H1 (cell line): ENCODE measurements at regions not wholly inside any gene's neighbourhood (a gene's known extent, or its start where the extent isn't known, plus 50 kb on each side); places are given as distances from the start of the nearest gene placed in this dataset.

Experiments used
- CTCF ChIA-PET: fragments of 300-600 bp; sonication (Branson Sonifier 250); formaldehyde crosslinking; loops from one replicate; lab custom pipeline; 2021; ENCODE audit not compliant: partially characterized antibody; lab: Charles Lee
- POLR2A ChIA-PET: fragments of 300-600 bp; sonication (Branson Sonifier 250); formaldehyde crosslinking; loops from one replicate; lab custom pipeline; 2021; ENCODE audit warnings: inconsistent platforms; ENCODE audit not compliant: partially characterized antibody; lab: Charles Lee
- DNase-seq, 2 experiments: peaks; one replicate each; pipeline versions ENCODE4 v3.0.0 to v3.0.0-alpha.2; 2010 to 2022; ENCODE audit warnings: low spot score in 2 of 2, low read depth in 1 of 2, mixed read lengths in 1 of 2
- FAIRE-seq: peaks from 2 replicates; lab custom pipeline; 2011; peaks lifted over from hg19 to GRCh38; lab: Jason Lieb, UNC
- H2AFZ ChIP-seq: 2 replicates; pipeline ENCODE4 v1.8.1; 2012; ENCODE audit warnings: low read length, inconsistent platforms
- H2AK5ac ChIP-seq: 2 replicates; pipeline ENCODE4 v1.6.1; 2013; ENCODE audit warnings: low read depth, low read length
- H2BK120ac ChIP-seq: replicated peaks from 2 replicates; pipeline ENCODE3; 2013; ENCODE audit warnings: low read depth, low read length, inconsistent platforms
- H2BK12ac ChIP-seq: 2 replicates; pipeline ENCODE4 v1.6.1; 2013; ENCODE audit warnings: low read depth, low read length
- H2BK15ac ChIP-seq: 2 replicates; pipeline ENCODE4 v1.6.1; 2013; ENCODE audit warnings: low read length
- H2BK20ac ChIP-seq: 2 replicates; pipeline ENCODE4 v1.6.1; 2013; ENCODE audit warnings: low read length
- H2BK5ac ChIP-seq: 2 replicates; pipeline ENCODE4 v1.6.1; 2013; ENCODE audit warnings: low read depth, low read length
- H3K14ac ChIP-seq: 2 replicates; pipeline ENCODE4 v1.6.1; 2013; ENCODE audit warnings: inconsistent platforms; ENCODE audit not compliant: insufficient read length
- H3K18ac ChIP-seq: 2 replicates; pipeline ENCODE4 v1.6.1; 2013; ENCODE audit warnings: low read length; ENCODE audit errors: extremely low read depth
- H3K23ac ChIP-seq: 2 replicates; pipeline ENCODE4 v1.6.1; 2013; ENCODE audit warnings: inconsistent platforms; ENCODE audit not compliant: insufficient read length
- H3K23me2 ChIP-seq: 2 replicates; pipeline ENCODE4 v1.6.1; 2013; ENCODE audit warnings: low read depth, low read length
- H3K27ac ChIP-seq: 2 replicates; pipeline ENCODE4 v1.6.1; 2011; ENCODE audit warnings: low read depth, low read length, inconsistent platforms
- H3K27me3 ChIP-seq, 4 experiments: replicated peaks in 1 of 4; 1 replicate in 1 of 4; 2 replicates in 3 of 4; pipeline versions ENCODE4 v1.6.1 to v1.8.1; 2011 to 2013; ENCODE audit warnings: low read length in 3 of 4, mild to moderate bottlenecking in 3 of 4, inconsistent platforms in 2 of 4, mixed read lengths in 2 of 4, moderate library complexity in 1 of 4; ENCODE audit not compliant: control insufficient read depth in 3 of 4, insufficient read depth in 3 of 4; ENCODE audit errors: extremely low read depth in 1 of 4
- H3K36me3 ChIP-seq, 4 experiments: 2 replicates each; pipeline versions ENCODE4 v1.6.1 to v1.8.1; 2011 to 2013; ENCODE audit warnings: mild to moderate bottlenecking in 4 of 4, low read length in 3 of 4, moderate library complexity in 2 of 4, control low read depth in 1 of 4, inconsistent platforms in 1 of 4; ENCODE audit not compliant: insufficient read depth in 4 of 4, control insufficient read depth in 2 of 4
- H3K4ac ChIP-seq: replicated peaks from 2 replicates; pipeline ENCODE3; 2013; ENCODE audit warnings: low read length, low read depth, mixed read lengths, inconsistent platforms; ENCODE audit not compliant: insufficient read length
- H3K4me1 ChIP-seq, 4 experiments: replicated peaks in 1 of 4; 1 replicate in 1 of 4; 2 replicates in 3 of 4; pipeline versions ENCODE4 v1.6.1 to v1.8.1; 2011 to 2013; ENCODE audit warnings: low read length in 3 of 4, inconsistent platforms in 2 of 4, mixed read lengths in 1 of 4; ENCODE audit not compliant: insufficient read depth in 4 of 4, control insufficient read depth in 3 of 4
- H3K4me2 ChIP-seq, 2 experiments: 2 replicates each; pipeline versions ENCODE4 v1.6.1 to v1.8.1; 2011 to 2013; ENCODE audit warnings: low read depth in 2 of 2, low read length in 2 of 2, control low read depth in 1 of 2, inconsistent platforms in 1 of 2, mild to moderate bottlenecking in 1 of 2; ENCODE audit not compliant: insufficient read depth in 1 of 2
- H3K4me3 ChIP-seq, 4 experiments: fragments of 200-600, 300-600 bp in 1 of 4; sonication (generic), shearing (Covaris generic), sonication (Bioruptor Twin) in 1 of 4; 2 replicates each; pipeline versions ENCODE4 v1.5.1 to v1.8.1; 2011 to 2016; ENCODE audit warnings: low read length in 4 of 4, low read depth in 3 of 4, control low read depth in 2 of 4, inconsistent platforms in 2 of 4, mild to moderate bottlenecking in 2 of 4, mixed read lengths in 1 of 4, moderate library complexity in 1 of 4; ENCODE audit not compliant: insufficient read depth in 2 of 4; ENCODE audit errors: extremely low read depth in 1 of 4
- H3K56ac ChIP-seq: replicated peaks from 2 replicates; pipeline ENCODE3; 2013; ENCODE audit warnings: low read depth, mild to moderate bottlenecking, mixed read lengths, low read length, inconsistent platforms; ENCODE audit not compliant: insufficient read length
- H3K79me1 ChIP-seq: 2 replicates; pipeline ENCODE4 v1.6.1; 2013; ENCODE audit warnings: low read depth, low read length, control low read depth
- H3K79me2 ChIP-seq, 2 experiments: 2 replicates each; pipeline versions ENCODE4 v1.6.1 to v1.8.1; 2012 to 2013; ENCODE audit warnings: low read length in 2 of 2, mild to moderate bottlenecking in 2 of 2, inconsistent platforms in 1 of 2; ENCODE audit not compliant: insufficient read depth in 2 of 2, control insufficient read depth in 1 of 2
- H3K9ac ChIP-seq, 4 experiments: replicated peaks in 1 of 4; 1 replicate in 1 of 4; 2 replicates in 3 of 4; pipeline versions ENCODE4 v1.6.1 to v1.8.1; 2011 to 2013; ENCODE audit warnings: low read depth in 3 of 4, low read length in 3 of 4, control low read depth in 2 of 4, mild to moderate bottlenecking in 2 of 4, moderate library complexity in 2 of 4, inconsistent platforms in 1 of 4; ENCODE audit errors: extremely low read depth in 1 of 4
- H3K9me3 ChIP-seq, 2 experiments: 2 replicates each; pipeline versions ENCODE4 v1.6.1 to v1.8.1; 2012 to 2013; ENCODE audit warnings: mild to moderate bottlenecking in 2 of 2, moderate library complexity in 2 of 2, control low read depth in 1 of 2, inconsistent platforms in 1 of 2, low read depth in 1 of 2, low read length in 1 of 2, mixed read lengths in 1 of 2; ENCODE audit not compliant: insufficient read depth in 2 of 2
- H4K20me1 ChIP-seq, 2 experiments: replicated peaks in 1 of 2; 2 replicates each; pipeline versions ENCODE3 to v1.8.1; 2011 to 2013; ENCODE audit warnings: inconsistent platforms in 2 of 2, low read length in 2 of 2, mild to moderate bottlenecking in 1 of 2; ENCODE audit not compliant: insufficient read depth in 2 of 2, control insufficient read depth in 1 of 2
- H4K5ac ChIP-seq: 2 replicates; pipeline ENCODE4 v1.6.1; 2013; ENCODE audit warnings: low read length, low read depth, mixed read lengths, inconsistent platforms; ENCODE audit not compliant: insufficient read length
- H4K8ac ChIP-seq: 2 replicates; pipeline ENCODE4 v1.8.0; 2013; ENCODE audit warnings: mild to moderate bottlenecking, moderate library complexity, low read length, inconsistent platforms; ENCODE audit not compliant: insufficient read depth; ENCODE audit errors: extremely low read depth
- H4K91ac ChIP-seq: replicated peaks from 2 replicates; pipeline ENCODE3; 2013; ENCODE audit warnings: low read length, mixed read lengths, inconsistent platforms; ENCODE audit not compliant: insufficient read length
- POLR2AphosphoS5 ChIP-seq: IDR thresholded peaks from 2 replicates; pipeline ENCODE4 v1.6.1; 2011; ENCODE audit warnings: low read depth, low read length
- SIX5 ChIP-seq: IDR thresholded peaks from 2 replicates; pipeline ENCODE4 v1.6.1; 2011; ENCODE audit warnings: mild to moderate bottlenecking, low read depth, low read length
- TEAD4 ChIP-seq: IDR thresholded peaks from 2 replicates; pipeline ENCODE4 v1.6.1; 2012; ENCODE audit warnings: low read depth, low read length, inconsistent platforms, mixed read lengths
- WGBS, 2 experiments: shearing (Covaris generic) in 1 of 2; methylation state at CpG; one replicate each; pipeline versions ENCODE4 v1.1.6 to v1.1.7; 2013 to 2015; ENCODE audit warnings: low lambda C conversion rate in 2 of 2, mixed read lengths in 2 of 2, inconsistent platforms in 1 of 2, low coverage in 1 of 2, missing lambda C conversion rate in 1 of 2; ENCODE audit not compliant: insufficient replicate concordance in 2 of 2, insufficient coverage in 1 of 2, insufficient read length in 1 of 2; ENCODE audit errors: extremely low coverage in 1 of 2, missing lambda C conversion rate in 1 of 2; 5-methylcytosine and 5-hydroxymethylcytosine counted together
- TF ChIP-seq, protein P1 (sequence below): IDR thresholded peaks from 2 replicates; pipeline ENCODE4 v1.6.1; 2012; ENCODE audit warnings: low read length, inconsistent platforms

DNA sequence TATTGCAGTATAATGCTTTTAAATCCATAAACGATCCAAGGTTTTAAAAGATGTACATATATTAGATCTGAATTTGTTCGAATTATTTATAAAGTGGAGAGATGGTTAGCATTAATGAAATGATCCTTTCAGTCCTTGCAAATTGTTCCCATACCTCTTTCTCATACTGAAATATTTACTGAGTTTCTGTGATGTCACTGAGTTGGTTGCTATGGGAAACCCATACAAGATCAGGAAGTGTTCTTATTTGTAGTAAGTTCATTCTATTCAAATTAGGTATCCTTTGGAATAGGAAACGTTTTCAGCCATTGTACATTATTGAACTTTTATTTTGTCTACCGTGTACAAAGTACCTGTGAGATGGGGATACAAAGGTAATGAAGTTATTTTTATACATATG is 73.2 kb upstream of the CHL1 start:
- H2AK5ac ChIP-seq: no peak overlapping the region
- no peaks in the 10 kb centered on the region for H3K23me2 ChIP-seq
- no peak overlapping the region for H4K91ac ChIP-seq
- no peak overlapping the region for H4K5ac ChIP-seq
- TF ChIP-seq TEAD4 (no peak), POLR2AphosphoS5 (no peak), SIX5 (no peak)
- TF ChIP-seq, protein P1, sequence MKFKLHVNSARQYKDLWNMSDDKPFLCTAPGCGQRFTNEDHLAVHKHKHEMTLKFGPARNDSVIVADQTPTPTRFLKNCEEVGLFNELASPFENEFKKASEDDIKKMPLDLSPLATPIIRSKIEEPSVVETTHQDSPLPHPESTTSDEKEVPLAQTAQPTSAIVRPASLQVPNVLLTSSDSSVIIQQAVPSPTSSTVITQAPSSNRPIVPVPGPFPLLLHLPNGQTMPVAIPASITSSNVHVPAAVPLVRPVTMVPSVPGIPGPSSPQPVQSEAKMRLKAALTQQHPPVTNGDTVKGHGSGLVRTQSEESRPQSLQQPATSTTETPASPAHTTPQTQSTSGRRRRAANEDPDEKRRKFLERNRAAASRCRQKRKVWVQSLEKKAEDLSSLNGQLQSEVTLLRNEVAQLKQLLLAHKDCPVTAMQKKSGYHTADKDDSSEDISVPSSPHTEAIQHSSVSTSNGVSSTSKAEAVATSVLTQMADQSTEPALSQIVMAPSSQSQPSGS: no peak
- no peaks in the 10 kb centered on the region for H3K79me2 ChIP-seq
- ChIA-PET POLR2A (interaction anchor here (0.7 kb wide), 1 partner anchor 61 kb away, joined by 4 read pairs; no protein-coding TSS in a partner anchor), CTCF (interaction anchor here (0.6 to 1.4 kb wide), 2 partner anchors 84 to 232 kb away, joined by 3 to 4 read pairs; no protein-coding TSS in a partner anchor)
- no peak overlapping the region for H3K23ac ChIP-seq
- H4K8ac ChIP-seq: no peak overlapping the region
- no peak overlapping the region for H3K14ac ChIP-seq
- no peaks in the 10 kb centered on the region for H3K4me1 ChIP-seq
- H2AFZ ChIP-seq: no peak overlapping the region
- no peak overlapping the region for H2BK120ac ChIP-seq
- no peak overlapping the region for H3K56ac ChIP-seq
- no peak for DNase-seq
- no peak overlapping the region for H3K4ac ChIP-seq
- H3K79me1 ChIP-seq: no peaks in the 10 kb centered on the region
- H3K27me3 ChIP-seq: peaks cover 0 to 1% (median 0%) of the 10 kb centered on the region in 4 experiments; a peak in 1 of 7 replicates
- H3K36me3 ChIP-seq: no peaks in the 10 kb centered on the region
- H3K27ac ChIP-seq: no peak overlapping the region
- H4K20me1 ChIP-seq: no peaks in the 10 kb centered on the region
- H3K9me3 ChIP-seq: no peaks in the 10 kb centered on the region
- no peak overlapping the region for H3K9ac ChIP-seq
- FAIRE-seq: no peak
- no peak overlapping the region for H2BK5ac ChIP-seq
- WGBS, 2 experiments: 87% methylated on average over 4 of the region's 4 CpGs; no CpG with 5 or more reads in 1 of the 2 experiments
- H3K18ac ChIP-seq: no peak overlapping the region
- H3K4me2 ChIP-seq: no peak overlapping the region
- H2BK12ac ChIP-seq: no peak overlapping the region
- H3K4me3 ChIP-seq: no peak overlapping the region
- no peak overlapping the region for H2BK20ac ChIP-seq
- H2BK15ac ChIP-seq: no peak overlapping the region
